Naive thymus-derived CD4-positive, alpha-beta T cell (primary cell): ENCODE measurements at regions not wholly inside any gene's neighbourhood (a gene's known extent, or its start where the extent isn't known, plus 50 kb on each side); places are given as distances from the start of the nearest gene placed in this dataset.

Source experiments
- ATAC-seq: fragments of 150-1000 bp; cut with Tn5 transposase; 2 replicates; pipeline ENCODE4 v1.10.0; 2021; ENCODE audit warnings: mild to moderate bottlenecking, moderate library complexity
- CTCF ChIA-PET: fragments of 350-600 bp; sonication (Branson Sonifier 250); formaldehyde crosslinking; loops from one replicate; lab custom pipeline; 2021; ENCODE audit warnings: antibody characterized with exemption; lab: Charles Lee
- POLR2A ChIA-PET: fragments of 350-600 bp; sonication (Branson Sonifier 250); formaldehyde crosslinking; loops from one replicate; lab custom pipeline; 2021; ENCODE audit warnings: antibody characterized with exemption, inconsistent platforms; lab: Charles Lee
- DNase-seq, 9 donors: peaks; one replicate each; pipeline versions ENCODE4 v3.0.0 to v3.0.0-alpha.2; 2020 to 2022; ENCODE audit warnings: mixed read lengths in 1 of 9
- H3K27ac ChIP-seq: one replicate; pipeline ENCODE4 v1.7.0; 2013; ENCODE audit warnings: mild to moderate bottlenecking, low read depth, low read length, moderate library complexity
- H3K27me3 ChIP-seq, 2 donors: one replicate each; pipeline ENCODE4 v1.7.0; 2013; ENCODE audit warnings: low read length in 2 of 2, mild to moderate bottlenecking in 2 of 2, moderate library complexity in 2 of 2; ENCODE audit not compliant: control insufficient read depth in 2 of 2, insufficient read depth in 2 of 2
- H3K36me3 ChIP-seq, 3 experiments: 1 replicate in 2 of 3; 2 replicates in 1 of 3; pipeline ENCODE4 v1.7.0; 2013; ENCODE audit warnings: low read length in 3 of 3, mild to moderate bottlenecking in 3 of 3, moderate library complexity in 1 of 3; ENCODE audit not compliant: insufficient read depth in 3 of 3, control insufficient read depth in 2 of 3
- H3K4me1 ChIP-seq, 2 donors: one replicate each; pipeline ENCODE4 v1.7.0; 2013; ENCODE audit warnings: low read length in 2 of 2, mild to moderate bottlenecking in 2 of 2, moderate library complexity in 1 of 2; ENCODE audit not compliant: control insufficient read depth in 2 of 2, insufficient read depth in 2 of 2
- H3K4me3 ChIP-seq: 2 replicates; pipeline ENCODE4 v1.7.0; 2013; ENCODE audit warnings: mild to moderate bottlenecking, low read length
- H3K9me3 ChIP-seq, 3 experiments: 1 replicate in 2 of 3; 2 replicates in 1 of 3; pipeline ENCODE4 v1.7.0; 2013; ENCODE audit warnings: low read length in 3 of 3; ENCODE audit not compliant: control insufficient read depth in 2 of 3
- H3K27ac Mint-ChIP-seq, 9 donors: one replicate each; pipeline ENCODE4 v1.8.0; 2020 to 2022; ENCODE audit warnings: mixed read lengths in 9 of 9, mild to moderate bottlenecking in 8 of 9, moderate library complexity in 5 of 9, inconsistent platforms in 2 of 9
- H3K27me3 Mint-ChIP-seq, 5 donors: one replicate each; pipeline ENCODE4 v1.8.0; 2021 to 2022; ENCODE audit warnings: mixed read lengths in 5 of 5, mild to moderate bottlenecking in 1 of 5
- H3K36me3 Mint-ChIP-seq, 5 donors: one replicate each; pipeline ENCODE4 v1.8.0; 2020 to 2022; ENCODE audit warnings: mixed read lengths in 5 of 5, mild to moderate bottlenecking in 3 of 5, inconsistent platforms in 1 of 5
- H3K4me1 Mint-ChIP-seq, 7 donors: one replicate each; pipeline ENCODE4 v1.8.0; 2020 to 2022; ENCODE audit warnings: mixed read lengths in 7 of 7, mild to moderate bottlenecking in 3 of 7, inconsistent platforms in 1 of 7
- H3K4me3 Mint-ChIP-seq, 10 donors: one replicate each; pipeline ENCODE4 v1.8.0; 2020 to 2022; ENCODE audit warnings: mild to moderate bottlenecking in 10 of 10, mixed read lengths in 10 of 10, moderate library complexity in 6 of 10, inconsistent platforms in 2 of 10
- H3K9me3 Mint-ChIP-seq, 11 donors: one replicate each; pipeline ENCODE4 v1.8.0; 2020 to 2022; ENCODE audit warnings: mixed read lengths in 11 of 11, mild to moderate bottlenecking in 4 of 11, inconsistent platforms in 1 of 11, moderate library complexity in 1 of 11
- intact Hi-C, 2 donors: fragments of 100-400 bp; cut with micrococcal nuclease; formaldehyde crosslinking; loops; one replicate each; pipeline ENCODE4 v1.15.1; 2023

DNA sequence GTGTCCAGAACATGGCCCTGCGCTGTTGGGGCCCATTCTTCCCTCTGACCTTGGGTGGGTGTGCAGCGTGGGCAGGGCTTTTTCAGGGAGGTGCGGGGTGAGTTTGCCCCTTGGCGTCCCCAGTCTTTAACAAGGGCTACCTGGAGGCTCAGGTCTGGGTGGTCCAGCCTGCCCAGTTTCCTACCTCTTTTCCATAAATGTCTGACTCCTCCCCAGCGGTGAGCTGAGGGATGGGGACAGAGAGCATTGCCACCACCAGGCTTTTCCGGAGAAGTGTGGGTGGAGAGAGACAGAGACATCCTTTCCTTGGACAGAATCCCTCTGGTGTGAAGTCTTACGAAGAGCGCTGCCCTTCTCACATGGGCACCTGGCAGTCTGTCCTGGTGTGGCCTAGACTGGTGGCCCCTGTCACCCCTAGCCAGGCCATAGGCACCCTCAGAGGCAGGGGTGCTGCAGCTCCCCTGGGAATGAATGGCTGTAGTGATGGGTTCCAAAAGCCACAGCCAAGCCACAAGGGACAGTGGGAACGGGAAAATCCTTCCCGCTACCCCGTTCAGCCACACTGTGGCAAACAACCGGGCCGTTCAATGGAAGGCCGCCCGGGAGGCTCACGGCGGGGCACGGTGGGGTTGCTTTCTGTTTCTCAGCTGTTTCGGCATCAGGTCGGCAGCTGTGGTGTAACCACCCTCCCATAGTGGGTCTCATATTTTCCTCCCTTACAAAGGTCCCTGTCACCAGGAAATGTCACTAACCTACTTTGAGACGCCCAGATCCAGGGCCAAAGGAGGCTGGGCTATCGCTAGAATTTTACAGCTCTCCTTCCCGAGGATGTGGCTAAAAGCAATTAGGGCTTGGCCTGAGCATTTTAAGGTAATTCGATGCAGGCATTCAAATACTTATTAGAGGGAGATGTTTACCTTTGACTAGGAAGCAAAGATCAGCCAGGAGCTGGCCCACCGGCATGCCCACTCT, 61.9 kb upstream of the GSE1 start:
- ATAC-seq (no peak), DNase-seq (no peak)
- peaks cover 0 to 2% (median 0%) of the 10 kb centered on the region in 11 donors for H3K9me3 Mint-ChIP-seq
- Histone ChIP-seq H3K4me3 (no peak overlapping the region), H3K4me1 (peaks cover 0 to 9% of the 10 kb centered on the region in 2 donors), H3K9me3 (no peaks in the 10 kb centered on the region), H3K27me3 (no peaks in the 10 kb centered on the region), H3K27ac (no peak overlapping the region), H3K36me3 (peaks cover 0 to 9% (median 0%) of the 10 kb centered on the region in 3 experiments)
- H3K4me1 Mint-ChIP-seq = peaks cover 5 to 26% (median 13%) of the 10 kb centered on the region in 7 donors
- peak overlapping the region in 3 of 9 donors; percentile 22 to 76 (median 35) for H3K27ac Mint-ChIP-seq
- intact Hi-C loops = loop anchor here in 1 of 2 donors (5.0 to 10.0 kb wide), 4 partner anchors 244 to 1036 kb away; no protein-coding TSS in a partner anchor
- H3K36me3 Mint-ChIP-seq = peaks cover 0 to 2% (median 0%) of the 10 kb centered on the region in 5 donors
- peak overlapping the region in 6 of 10 donors; percentile 12 to 77 (median 51) for H3K4me3 Mint-ChIP-seq
- peaks cover 0 to 15% (median 0%) of the 10 kb centered on the region in 5 donors for H3K27me3 Mint-ChIP-seq
- ChIA-PET CTCF (interaction anchor here (0.6 to 1.0 kb wide), 2 partner anchors 65 to 519 kb away, joined by 3 to 4 read pairs; no protein-coding TSS in a partner anchor), POLR2A (no interaction called here)

DNA sequence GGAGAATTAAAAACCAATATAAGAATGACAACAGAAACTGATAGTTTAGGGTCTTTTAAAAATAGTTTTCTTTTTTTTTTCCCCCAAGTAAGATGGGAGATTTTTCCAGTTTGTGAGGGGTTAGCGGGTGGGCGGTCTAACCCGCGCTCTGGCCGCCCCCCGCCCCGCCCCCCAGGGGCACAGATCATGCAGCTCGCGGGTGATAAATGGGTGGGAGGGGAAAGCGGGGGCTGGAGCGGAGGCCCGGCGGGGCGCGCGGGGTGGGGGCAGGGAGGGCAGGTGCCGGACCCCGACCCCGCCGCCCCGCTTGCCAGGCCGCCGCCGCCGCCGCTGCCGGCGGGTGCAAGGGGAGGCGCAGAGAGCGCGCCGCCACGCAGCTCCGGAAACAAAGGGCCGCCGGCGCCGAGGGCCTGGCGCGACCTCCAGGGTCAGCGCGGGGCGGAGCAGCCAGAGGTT, 60.1 kb upstream of the GSE1 start:
- no peak for ATAC-seq
- Mint-ChIP-seq H3K36me3 (peaks cover 0 to 2% (median 0%) of the 10 kb centered on the region in 5 donors), H3K27me3 (peaks cover 0 to 15% (median 0%) of the 10 kb centered on the region in 5 donors), H3K4me3 (peak overlapping the region; percentile 71 to 86 (median 80)), H3K4me1 (peaks cover 12 to 37% (median 22%) of the 10 kb centered on the region in 7 donors), H3K9me3 (peaks cover 0 to 1% (median 0%) of the 10 kb centered on the region in 11 donors), H3K27ac (peak overlapping the region in 6 of 9 donors; percentile 6 to 85 (median 28))
- POLR2A ChIA-PET = interaction anchor here (0.8 to 1.3 kb wide), 5 partner anchors 9 to 106 kb away, joined by 3 to 5 read pairs (median 3); no protein-coding TSS in a partner anchor
- H3K27ac ChIP-seq = peak overlapping the region; percentile 83
- H3K4me3 ChIP-seq = peak overlapping the region; percentile 88
- peaks cover 11 to 16% of the 10 kb centered on the region in 2 donors for H3K4me1 ChIP-seq
- CTCF ChIA-PET = interaction anchor here (0.5 to 1.9 kb wide), 4 partner anchors 16 to 433 kb away, joined by 3 to 6 read pairs (median 4); no protein-coding TSS in a partner anchor
- no peak for DNase-seq
- peaks cover 0 to 9% (median 0%) of the 10 kb centered on the region in 3 experiments for H3K36me3 ChIP-seq
- H3K27me3 ChIP-seq = no peaks in the 10 kb centered on the region
- intact Hi-C loops = loop anchor here in 1 of 2 donors (5.0 to 10.0 kb wide), 4 partner anchors 246 to 1038 kb away; no protein-coding TSS in a partner anchor
- H3K9me3 ChIP-seq = no peaks in the 10 kb centered on the region

DNA sequence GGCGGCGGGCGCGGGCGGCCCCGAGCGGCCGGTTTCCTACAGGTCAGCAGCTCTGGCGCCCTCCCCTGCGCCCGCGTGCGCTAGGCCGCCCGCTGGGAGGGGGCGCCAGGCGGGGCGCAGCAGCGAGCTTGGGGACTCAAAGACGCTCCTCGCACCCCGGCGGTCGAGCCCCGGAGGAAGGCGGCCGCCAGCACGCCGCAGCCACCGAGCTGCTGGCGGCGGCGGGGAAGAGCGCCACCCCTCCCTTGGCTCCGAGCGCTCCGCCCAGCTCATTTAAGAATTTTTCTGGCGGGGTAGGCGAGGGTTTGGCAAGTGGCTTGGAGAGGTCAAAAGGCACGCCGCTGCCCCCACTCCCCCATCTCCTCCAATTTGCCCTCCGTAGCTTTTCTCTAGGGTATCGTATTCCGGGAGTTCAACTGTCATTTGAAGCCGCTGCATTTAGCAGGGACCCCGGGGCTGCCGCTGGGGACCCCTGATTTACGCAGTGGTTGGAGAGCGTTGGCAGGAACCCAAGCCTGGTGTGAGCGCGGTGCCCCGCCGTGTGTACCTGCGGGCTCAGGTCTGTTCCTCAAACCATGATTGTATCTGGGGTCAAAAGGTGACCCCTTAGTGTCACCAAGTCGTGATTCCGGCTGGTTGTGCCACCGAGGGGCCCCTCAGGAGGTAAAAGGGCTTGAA, 59.5 kb upstream of the GSE1 start:
- ChIA-PET CTCF (interaction anchor here (0.5 to 1.9 kb wide), 7 partner anchors 16 to 433 kb away, joined by 3 to 6 read pairs (median 3); no protein-coding TSS in a partner anchor), POLR2A (interaction anchor here (0.9 to 1.3 kb wide), 4 partner anchors 8 to 24 kb away, joined by 3 to 5 read pairs (median 4); no protein-coding TSS in a partner anchor)
- H3K27ac Mint-ChIP-seq = peak overlapping the region; percentile 72 to 97 (median 89)
- H3K36me3 ChIP-seq = peaks cover 0 to 9% (median 0%) of the 10 kb centered on the region in 3 experiments
- ATAC-seq = peak; percentile 43
- H3K27me3 Mint-ChIP-seq = peaks cover 0 to 15% (median 0%) of the 10 kb centered on the region in 5 donors
- no peaks in the 10 kb centered on the region for H3K9me3 ChIP-seq
- intact Hi-C loops = loop anchor here (2.0 to 10.0 kb wide), 9 partner anchors 25 to 1437 kb away; partner anchors contain the start of gene MBTPS1 (in 1 of the 2)
- DNase-seq = peak in 6 of 9 donors; percentile 20 to 53 (median 30)
- H3K4me3 ChIP-seq = peak overlapping the region; percentile 88
- peak overlapping the region; percentile 86 to 98 (median 92) for H3K4me3 Mint-ChIP-seq
- H3K27me3 ChIP-seq = no peaks in the 10 kb centered on the region
- peaks cover 13 to 21% of the 10 kb centered on the region in 2 donors for H3K4me1 ChIP-seq
- peak overlapping the region; percentile 83 for H3K27ac ChIP-seq
- peaks cover 0 to 4% (median 0%) of the 10 kb centered on the region in 5 donors for H3K36me3 Mint-ChIP-seq
- peaks cover 18 to 41% (median 27%) of the 10 kb centered on the region in 7 donors for H3K4me1 Mint-ChIP-seq
- H3K9me3 Mint-ChIP-seq = no peaks in the 10 kb centered on the region

DNA sequence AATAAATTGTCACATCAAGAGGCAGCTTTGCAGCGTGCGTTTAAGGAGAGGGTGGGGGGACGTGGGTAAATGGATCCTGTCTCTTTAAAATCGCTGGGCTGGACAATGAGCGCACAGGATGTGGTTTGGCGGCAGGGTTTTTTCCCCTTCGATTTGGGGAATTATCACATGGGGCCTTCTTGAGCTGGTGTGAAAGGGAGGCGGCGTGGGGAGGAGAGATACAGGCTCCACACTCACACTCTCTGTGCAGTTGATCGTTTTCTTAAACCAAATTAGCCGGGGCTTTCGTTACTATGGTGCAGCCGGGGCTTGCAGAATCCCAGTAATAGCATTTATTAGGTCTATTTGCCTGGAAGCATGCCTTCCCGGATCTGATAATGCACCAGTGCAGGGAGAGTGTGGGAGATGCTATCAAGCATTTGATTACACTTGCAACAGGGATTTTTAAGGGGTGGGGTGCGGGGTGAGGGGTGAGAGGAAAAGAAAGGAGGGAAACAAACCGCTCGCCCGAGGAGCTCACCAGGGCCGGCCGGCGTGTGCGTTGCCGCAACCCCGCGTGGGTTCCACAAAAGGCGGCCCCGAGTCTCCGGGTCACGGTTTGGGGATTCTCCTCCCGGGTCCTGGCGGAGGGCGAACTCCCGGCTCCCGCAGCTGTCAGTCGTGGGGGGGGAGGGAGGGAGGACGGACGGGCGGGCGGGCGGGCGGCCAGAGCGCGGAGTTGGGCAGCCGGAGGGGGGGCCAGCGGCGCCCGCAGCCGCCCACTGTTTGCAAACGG, 58.8 kb upstream of the GSE1 start:
- H3K36me3 Mint-ChIP-seq = peaks cover 0 to 4% (median 0%) of the 10 kb centered on the region in 5 donors
- Histone ChIP-seq H3K27me3 (no peaks in the 10 kb centered on the region), H3K36me3 (peaks cover 0 to 9% (median 0%) of the 10 kb centered on the region in 3 experiments), H3K9me3 (no peaks in the 10 kb centered on the region), H3K4me1 (peaks cover 13 to 27% of the 10 kb centered on the region in 2 donors), H3K4me3 (peak overlapping the region; percentile 88), H3K27ac (peak overlapping the region; percentile 83)
- H3K9me3 Mint-ChIP-seq = no peaks in the 10 kb centered on the region
- H3K27me3 Mint-ChIP-seq = peaks cover 0 to 15% (median 0%) of the 10 kb centered on the region in 5 donors
- peaks cover 18 to 47% (median 28%) of the 10 kb centered on the region in 7 donors for H3K4me1 Mint-ChIP-seq
- ChIA-PET POLR2A (interaction anchor here (0.9 to 1.3 kb wide), 5 partner anchors 8 to 248 kb away, joined by 3 to 5 read pairs (median 3); no protein-coding TSS in a partner anchor), CTCF (interaction anchor here (1.0 to 1.9 kb wide), 6 partner anchors 56 to 245 kb away, joined by 3 to 6 read pairs (median 4); no protein-coding TSS in a partner anchor)
- H3K27ac Mint-ChIP-seq = peak overlapping the region; percentile 72 to 97 (median 89)
- ATAC-seq (peak; percentile 76), DNase-seq (peak in 8 of 9 donors; percentile 28 to 78 (median 52))
- H3K4me3 Mint-ChIP-seq = peak overlapping the region; percentile 86 to 98 (median 92)
- intact Hi-C loops = loop anchor here (2.0 to 10.0 kb wide), 9 partner anchors 26 to 1438 kb away; partner anchors contain the start of gene MBTPS1 (in 1 of the 2)
